Vagina (tissue), 2 donors: ENCODE measurements at regions not wholly inside any gene's neighbourhood (a gene's known extent, or its start where the extent isn't known, plus 50 kb on each side); places are given as distances from the start of the nearest gene placed in this dataset.

Experiments used
- DNase-seq, 2 donors: peaks; one replicate each; pipeline ENCODE4 v3.0.0-alpha.2; 2017; ENCODE audit errors: extremely low spot score in 2 of 2
- H3K27ac ChIP-seq: fragments of 200-600 bp; sonication (generic); one replicate; pipeline ENCODE4 v1.5.1; 2019
- H3K27me3 ChIP-seq: fragments of 200-600 bp; sonication (generic); one replicate; pipeline ENCODE4 v1.5.1; 2019
- H3K36me3 ChIP-seq, 2 donors: fragments of 200-600 bp; sonication (generic); one replicate each; pipeline ENCODE4 v1.5.1; 2017 to 2019
- H3K4me1 ChIP-seq: fragments of 200-600 bp; sonication (generic); one replicate; pipeline ENCODE4 v1.5.1; 2019
- H3K4me3 ChIP-seq, 2 donors: fragments of 200-600 bp; sonication (generic); 1 replicate in 1 of 2; 2 replicates in 1 of 2; pipeline ENCODE4 v1.5.1; 2016 to 2019
- H3K9me3 ChIP-seq: fragments of 200-600 bp; sonication (generic); one replicate; pipeline ENCODE4 v1.5.1; 2019
- CTCF ChIP-seq, 3 experiments: fragments of 450-650 bp in 2 of 3; fragments of 200-600 bp in 1 of 3; sonication (generic) in 1 of 3; IDR thresholded peaks; one replicate each; pipeline ENCODE4 v1.5.1; 2017 to 2019; ENCODE audit warnings: antibody characterized with exemption in 3 of 3, mild to moderate bottlenecking in 2 of 3, moderate library complexity in 2 of 3
- POLR2A ChIP-seq, 2 donors: fragments of 450-650 bp; IDR thresholded peaks; one replicate each; pipeline ENCODE4 v1.6.1; 2017; ENCODE audit warnings: antibody characterized with exemption in 2 of 2, mild to moderate bottlenecking in 2 of 2, moderate library complexity in 2 of 2
- POLR2AphosphoS5 ChIP-seq, 2 donors: sonication (generic); formaldehyde crosslinking; IDR thresholded peaks; one replicate each; pipeline ENCODE4 v1.9.0; 2017; ENCODE audit warnings: antibody characterized with exemption in 2 of 2, mild to moderate bottlenecking in 2 of 2, low read depth in 1 of 2; ENCODE audit not compliant: insufficient read depth in 1 of 2
- intact Hi-C: fragments of 100-400 bp; cut with DNase I; formaldehyde crosslinking; loops from one replicate; pipeline ENCODE4 v1.15.1; 2023

- Histone ChIP-seq H3K36me3 (no peaks in the 10 kb centered on the region), H3K27ac (no peak overlapping the region), H3K4me3 (no peak overlapping the region), H3K9me3 (no peaks in the 10 kb centered on the region), H3K4me1 (no peaks in the 10 kb centered on the region), H3K27me3 (no peaks in the 10 kb centered on the region)
- TF ChIP-seq POLR2AphosphoS5 (IDR thresholded peaks at IDR 0.05; ENCODE audit: insufficient read depth in 1 of 2, low read depth in 1 of 2): no peak
- no peak for TF ChIP-seq POLR2A (IDR thresholded peaks at IDR 0.05)
- TF ChIP-seq CTCF (IDR thresholded peaks at IDR 0.05): no peak
- DNase-seq: no peak
- intact Hi-C loops: no loop called here
Measured at GRCh38 chr20:43364001-43364400, 93.7 kb upstream of the SRSF6 start.

- intact Hi-C loops: no loop called here
- H3K27me3 ChIP-seq: no peaks in the 10 kb centered on the region
Measured at GRCh38 chr20:43363506-43363905, 94.2 kb upstream of the SRSF6 start.

GRCh38 chr20:43361526-43361925 lies 96.2 kb upstream of the SRSF6 start:
- H3K36me3 ChIP-seq: no peaks in the 10 kb centered on the region
- H3K27me3 ChIP-seq: no peaks in the 10 kb centered on the region
- H3K27ac ChIP-seq: no peak overlapping the region
- no peaks in the 10 kb centered on the region for H3K9me3 ChIP-seq
- no peak for DNase-seq
- H3K4me3 ChIP-seq: no peak overlapping the region
- TF ChIP-seq CTCF (IDR thresholded peaks at IDR 0.05) (no peak), POLR2A (IDR thresholded peaks at IDR 0.05) (no peak), POLR2AphosphoS5 (IDR thresholded peaks at IDR 0.05; ENCODE audit: insufficient read depth in 1 of 2, low read depth in 1 of 2) (no peak)
- H3K4me1 ChIP-seq: no peaks in the 10 kb centered on the region
- intact Hi-C loops: no loop called here

More at GRCh38 chr20:43363506-43363905, 94.2 kb upstream of the SRSF6 start:
- Histone ChIP-seq H3K4me3 (no peak overlapping the region), H3K27ac (no peak overlapping the region), H3K9me3 (no peaks in the 10 kb centered on the region), H3K4me1 (no peaks in the 10 kb centered on the region), H3K36me3 (no peaks in the 10 kb centered on the region)
- no peak for TF ChIP-seq POLR2A (IDR thresholded peaks at IDR 0.05)
- TF ChIP-seq CTCF (IDR thresholded peaks at IDR 0.05): no peak
- no peak for TF ChIP-seq POLR2AphosphoS5 (IDR thresholded peaks at IDR 0.05; ENCODE audit: insufficient read depth in 1 of 2, low read depth in 1 of 2)
- no peak for DNase-seq

- Histone ChIP-seq H3K4me1 (no peaks in the 10 kb centered on the region), H3K9me3 (no peaks in the 10 kb centered on the region), H3K27ac (no peak overlapping the region), H3K36me3 (no peaks in the 10 kb centered on the region), H3K4me3 (no peak overlapping the region), H3K27me3 (no peaks in the 10 kb centered on the region)
- DNase-seq: no peak
- intact Hi-C loops: no loop called here
- TF ChIP-seq POLR2A (IDR thresholded peaks at IDR 0.05): no peak
- no peak for TF ChIP-seq CTCF (IDR thresholded peaks at IDR 0.05)
- no peak for TF ChIP-seq POLR2AphosphoS5 (IDR thresholded peaks at IDR 0.05; ENCODE audit: insufficient read depth in 1 of 2, low read depth in 1 of 2)
Measured at GRCh38 chr20:43360016-43360415, 97.7 kb upstream of the SRSF6 start.

- Histone ChIP-seq H3K27ac (no peak overlapping the region), H3K9me3 (no peaks in the 10 kb centered on the region), H3K4me1 (no peaks in the 10 kb centered on the region), H3K36me3 (no peaks in the 10 kb centered on the region), H3K27me3 (no peaks in the 10 kb centered on the region), H3K4me3 (no peak overlapping the region)
- TF ChIP-seq POLR2A (IDR thresholded peaks at IDR 0.05) (no peak), CTCF (IDR thresholded peaks at IDR 0.05) (no peak), POLR2AphosphoS5 (IDR thresholded peaks at IDR 0.05; ENCODE audit: insufficient read depth in 1 of 2, low read depth in 1 of 2) (no peak)
- intact Hi-C loops: no loop called here
- DNase-seq: no peak
Measured at GRCh38 chr20:43358811-43359210, 98.9 kb upstream of the SRSF6 start.
